PFSK-1 (cell line): ENCODE measurements at regions not wholly inside any gene's neighbourhood (a gene's known extent, or its start where the extent isn't known, plus 50 kb on each side); places are given as distances from the start of the nearest gene placed in this dataset.

Experiments used
- FOXP2 ChIP-seq: optimal IDR thresholded peaks from 2 replicates; pipeline ENCODE3; 2011; ENCODE audit warnings: borderline replicate concordance, control low read depth, inconsistent platforms; ENCODE audit not compliant: insufficient read depth; ENCODE audit errors: extremely low read length, extremely low read depth
- POLR2AphosphoS5 ChIP-seq: IDR thresholded peaks from 2 replicates; pipeline ENCODE4 v1.6.1; 2012; ENCODE audit warnings: low read depth, mild to moderate bottlenecking, control low read depth, low read length, moderate library complexity
- REST ChIP-seq, 2 experiments: IDR thresholded peaks; 2 replicates each; pipeline versions ENCODE4 v1.6.1 to v1.8.0; 2011 to 2012; ENCODE audit warnings: low read depth in 2 of 2, low read length in 2 of 2, control low read depth in 1 of 2, inconsistent platforms in 1 of 2, mild to moderate bottlenecking in 1 of 2, moderate library complexity in 1 of 2; ENCODE audit not compliant: insufficient read depth in 1 of 2
- SIN3A ChIP-seq: IDR thresholded peaks from 2 replicates; pipeline ENCODE4 v1.6.1; 2012; ENCODE audit warnings: mild to moderate bottlenecking, low read length, moderate library complexity, borderline replicate concordance; ENCODE audit not compliant: insufficient read depth
- TAF1 ChIP-seq: IDR thresholded peaks from 2 replicates; pipeline ENCODE4 v1.6.1; 2012; ENCODE audit warnings: low read length, control low read depth, borderline replicate concordance; ENCODE audit not compliant: insufficient read depth

DNA sequence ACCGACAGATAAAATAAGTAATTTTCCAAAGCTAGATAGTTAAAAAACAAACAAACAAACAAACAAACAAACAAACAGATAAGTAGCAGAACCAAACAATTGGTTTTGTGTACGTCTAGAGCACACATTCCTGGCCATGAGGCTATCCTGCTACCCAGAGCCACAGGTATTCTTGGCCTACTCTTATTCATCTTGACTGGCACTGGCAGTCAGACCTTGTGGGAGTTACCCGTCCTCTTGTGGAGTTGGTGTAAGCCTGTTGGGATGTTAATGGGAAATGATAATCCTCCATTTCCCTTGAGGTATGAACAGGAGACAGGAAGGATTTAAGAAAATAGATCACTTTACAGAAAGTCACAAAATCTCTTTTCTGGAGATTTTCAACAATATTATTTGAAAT lies 142.4 kb upstream of the MEOX2 start:
- TF ChIP-seq TAF1 (no peak), POLR2AphosphoS5 (no peak), REST (IDR thresholded peaks at IDR 0.05; ENCODE audit: insufficient read depth in 1 of 2, low read depth in 2 of 2, low read length in 2 of 2) (no peak), SIN3A (no peak), FOXP2 (no peak)

- TF ChIP-seq FOXP2, result no peak
- TF ChIP-seq POLR2AphosphoS5, result no peak
- no peak for TF ChIP-seq TAF1
- no peak for TF ChIP-seq SIN3A
- no peak for TF ChIP-seq REST (IDR thresholded peaks at IDR 0.05; ENCODE audit: insufficient read depth in 1 of 2, low read depth in 2 of 2, low read length in 2 of 2)
Measured at GRCh38 chr7:15821484-15822427, 135.3 kb upstream of the MEOX2 start.

DNA sequence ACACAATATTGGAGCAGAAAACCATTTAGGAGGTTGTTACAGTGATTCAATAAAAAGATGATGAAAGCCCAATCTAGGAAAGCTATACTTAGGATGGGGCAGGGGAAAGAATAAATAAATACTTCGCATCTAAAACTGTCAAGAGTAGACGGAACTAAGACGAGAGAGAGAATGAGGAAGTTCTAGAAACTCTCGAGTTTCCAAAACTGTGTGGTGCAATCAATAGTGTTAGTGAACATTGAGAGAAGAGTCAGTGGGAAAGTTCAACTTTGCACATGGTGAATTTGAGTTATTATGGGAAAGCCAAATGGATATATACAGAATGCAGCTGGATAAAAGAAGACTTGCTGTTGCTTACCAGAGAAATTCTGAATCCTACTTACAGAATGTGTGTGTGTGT lies 133.8 kb upstream of the MEOX2 start:
- TF ChIP-seq FOXP2 (no peak), REST (IDR thresholded peaks at IDR 0.05; ENCODE audit: insufficient read depth in 1 of 2, low read depth in 2 of 2, low read length in 2 of 2) (no peak), POLR2AphosphoS5 (no peak), TAF1 (no peak), SIN3A (no peak)

- TF ChIP-seq REST (IDR thresholded peaks at IDR 0.05; ENCODE audit: insufficient read depth in 1 of 2, low read depth in 2 of 2, low read length in 2 of 2) (no peak), FOXP2 (no peak), SIN3A (no peak), TAF1 (no peak), POLR2AphosphoS5 (no peak)
Measured at GRCh38 chr7:15816835-15817426, 130.4 kb upstream of the MEOX2 start.
